Bronchial epithelial cell (primary cell): ENCODE measurements at regions not wholly inside any gene's neighbourhood (a gene's known extent, or its start where the extent isn't known, plus 50 kb on each side); places are given as distances from the start of the nearest gene placed in this dataset.
"Not testable (repeated sequence)": the region's sequence is repeated elsewhere in the genome, so short reads cannot be mapped to it uniquely, and the experiment has no call there.

Experiments
- DNase-seq: peaks from one replicate; pipeline ENCODE4 v3.0.0-alpha.2; 2010; ENCODE audit warnings: low read depth
- FAIRE-seq: peaks from 2 replicates; lab custom pipeline; 2011; peaks lifted over from hg19 to GRCh38; lab: Jason Lieb, UNC
- H3K27me3 ChIP-seq: 2 replicates; pipeline ENCODE4 v1.5.1; 2011; ENCODE audit warnings: low read length; ENCODE audit not compliant: control insufficient read depth, insufficient read depth
- H3K36me3 ChIP-seq: 2 replicates; pipeline ENCODE4 v1.5.1; 2011; ENCODE audit warnings: low read length; ENCODE audit not compliant: control insufficient read depth, insufficient read depth
- H3K4me3 ChIP-seq: 2 replicates; pipeline ENCODE4 v1.5.1; 2011; ENCODE audit warnings: mild to moderate bottlenecking, low read depth, low read length, control low read depth
- TF ChIP-seq, protein P1 (sequence below): IDR thresholded peaks from 2 replicates; pipeline ENCODE4 v1.5.1; 2011; ENCODE audit warnings: mild to moderate bottlenecking, moderate library complexity, low read length, control low read depth, inconsistent platforms; ENCODE audit not compliant: insufficient read depth, severe bottlenecking

DNA sequence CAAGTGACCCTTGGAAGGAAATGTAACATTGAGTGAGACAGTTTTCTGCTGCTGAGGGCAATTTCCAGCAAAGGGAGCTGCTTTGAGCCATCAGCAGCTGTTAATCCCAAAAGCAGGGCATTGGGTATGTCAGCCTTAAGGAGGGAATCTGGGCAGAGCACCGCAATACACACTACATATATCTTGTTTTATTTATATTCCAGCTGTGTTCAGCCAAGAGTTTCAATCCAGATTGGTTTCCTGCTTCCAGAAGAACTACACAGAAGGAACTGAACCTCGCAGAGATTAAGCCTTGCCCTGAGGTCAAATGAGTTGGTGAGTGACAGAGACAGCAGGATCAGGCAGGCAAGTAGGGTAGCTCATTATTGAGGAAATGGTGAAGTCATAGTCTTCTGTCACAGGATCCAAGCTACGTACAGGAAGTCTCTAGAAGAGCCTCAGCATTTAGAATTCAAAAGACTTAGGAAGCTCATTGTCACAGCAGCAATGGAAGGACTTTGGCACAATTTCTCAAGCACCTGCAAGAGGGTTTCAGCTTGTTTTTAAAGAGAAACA is 109.9 kb upstream of the HEY2 start:
- FAIRE-seq (no peak), DNase-seq (peak; percentile 91)
- Histone ChIP-seq H3K36me3 (no peaks in the 10 kb centered on the region), H3K27me3 (no peaks in the 10 kb centered on the region), H3K4me3 (no peak overlapping the region)
- TF ChIP-seq, protein P1, sequence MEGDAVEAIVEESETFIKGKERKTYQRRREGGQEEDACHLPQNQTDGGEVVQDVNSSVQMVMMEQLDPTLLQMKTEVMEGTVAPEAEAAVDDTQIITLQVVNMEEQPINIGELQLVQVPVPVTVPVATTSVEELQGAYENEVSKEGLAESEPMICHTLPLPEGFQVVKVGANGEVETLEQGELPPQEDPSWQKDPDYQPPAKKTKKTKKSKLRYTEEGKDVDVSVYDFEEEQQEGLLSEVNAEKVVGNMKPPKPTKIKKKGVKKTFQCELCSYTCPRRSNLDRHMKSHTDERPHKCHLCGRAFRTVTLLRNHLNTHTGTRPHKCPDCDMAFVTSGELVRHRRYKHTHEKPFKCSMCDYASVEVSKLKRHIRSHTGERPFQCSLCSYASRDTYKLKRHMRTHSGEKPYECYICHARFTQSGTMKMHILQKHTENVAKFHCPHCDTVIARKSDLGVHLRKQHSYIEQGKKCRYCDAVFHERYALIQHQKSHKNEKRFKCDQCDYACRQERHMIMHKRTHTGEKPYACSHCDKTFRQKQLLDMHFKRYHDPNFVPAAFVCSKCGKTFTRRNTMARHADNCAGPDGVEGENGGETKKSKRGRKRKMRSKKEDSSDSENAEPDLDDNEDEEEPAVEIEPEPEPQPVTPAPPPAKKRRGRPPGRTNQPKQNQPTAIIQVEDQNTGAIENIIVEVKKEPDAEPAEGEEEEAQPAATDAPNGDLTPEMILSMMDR, result no peak

DNA sequence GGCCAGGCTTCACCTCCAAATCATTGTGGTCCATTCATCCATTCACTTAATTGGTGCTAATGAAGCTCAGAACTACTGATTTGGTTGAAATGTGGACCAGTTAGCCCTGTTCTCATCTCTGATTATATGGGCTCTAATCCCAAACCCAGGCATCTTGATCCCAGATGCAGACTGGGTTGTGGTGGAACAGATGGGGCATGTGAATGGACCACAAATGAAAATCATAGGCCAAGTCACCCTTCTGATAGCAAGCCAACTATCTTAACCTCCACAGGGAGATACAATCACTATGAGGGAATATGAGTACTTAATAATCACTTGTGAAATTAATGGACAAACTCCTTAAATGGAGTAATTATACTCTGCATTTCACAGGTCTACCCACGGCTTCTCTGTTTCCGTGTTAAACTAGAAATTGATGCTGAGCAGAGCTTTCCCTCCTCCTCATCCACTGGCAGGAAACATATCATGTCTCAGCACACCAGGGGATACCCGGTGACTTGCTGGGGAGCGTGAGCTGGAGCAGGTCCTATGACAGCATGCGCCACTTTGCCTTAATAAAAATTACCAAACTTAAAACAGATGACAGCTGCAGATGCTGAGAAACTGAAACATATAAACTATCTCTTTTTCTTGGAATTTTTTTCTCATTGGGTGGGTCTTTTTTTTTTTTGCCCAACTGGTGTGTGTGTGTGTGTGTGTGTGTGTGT is 108.8 kb upstream of the HEY2 start:
- DNase-seq (no peak), FAIRE-seq (peak; percentile 50)
- TF ChIP-seq, protein P1, result no peak
- Histone ChIP-seq H3K27me3 (no peaks in the 10 kb centered on the region), H3K4me3 (no peak overlapping the region), H3K36me3 (no peaks in the 10 kb centered on the region)

DNA sequence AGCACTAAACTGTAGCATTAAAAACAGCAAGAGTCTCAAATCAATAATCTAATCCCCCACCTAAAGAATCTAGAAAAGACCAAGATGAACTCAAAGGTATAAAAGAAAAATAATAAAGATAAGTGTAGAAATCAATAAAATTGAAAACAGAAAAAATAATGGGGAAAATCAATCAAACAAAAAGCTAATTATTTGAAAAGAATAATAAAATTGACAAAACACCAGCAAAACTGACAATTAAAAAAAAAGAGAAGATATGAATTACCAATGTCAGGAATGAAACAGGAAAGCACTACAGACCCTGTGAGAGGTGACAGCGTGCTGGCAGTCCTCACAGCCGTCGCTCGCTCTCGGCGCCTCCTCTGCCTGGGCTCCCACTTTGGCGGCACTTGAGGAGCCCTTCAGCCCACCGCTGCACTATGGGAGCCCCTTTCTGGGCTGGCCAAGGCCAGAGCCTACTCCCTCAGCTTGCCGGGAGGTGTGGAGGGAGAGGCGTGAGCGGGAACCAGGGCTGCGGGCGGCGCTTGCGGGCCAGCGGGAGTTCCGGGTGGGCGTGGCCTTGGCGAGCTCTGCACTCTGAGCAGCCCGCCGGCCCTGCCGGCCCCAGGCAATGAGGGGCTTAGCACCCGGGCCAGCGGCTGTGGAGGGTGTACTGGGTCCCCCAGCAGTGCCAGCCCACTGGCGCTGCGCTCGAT is 105.3 kb upstream of the HEY2 start:
- not testable (repeated sequence) for FAIRE-seq, H3K27me3 ChIP-seq, H3K36me3 ChIP-seq, DNase-seq, H3K4me3 ChIP-seq

DNA sequence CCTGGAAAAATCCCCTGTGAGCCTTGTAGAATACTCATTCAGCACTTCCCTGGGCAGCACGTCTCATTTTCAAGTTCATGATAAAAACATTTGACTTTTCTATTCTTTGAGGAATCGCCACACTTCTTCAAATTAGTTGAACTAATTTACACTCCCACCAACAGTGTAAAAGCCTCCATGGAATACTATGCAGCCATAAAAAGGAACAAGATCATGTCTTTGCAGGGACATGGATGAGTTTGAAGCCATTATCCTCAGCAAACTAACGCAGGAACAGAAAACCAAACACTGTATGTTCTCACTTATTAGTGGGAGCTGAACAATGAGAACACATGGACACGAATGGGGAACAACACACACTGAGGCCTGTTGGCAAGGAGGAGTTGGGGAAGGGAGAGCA is 102.0 kb upstream of the HEY2 start:
- H3K4me3 ChIP-seq, result no peak overlapping the region
- no peaks in the 10 kb centered on the region for H3K27me3 ChIP-seq
- DNase-seq (no peak), FAIRE-seq (no peak)
- H3K36me3 ChIP-seq, result no peaks in the 10 kb centered on the region
- TF ChIP-seq, protein P1, result no peak

DNA sequence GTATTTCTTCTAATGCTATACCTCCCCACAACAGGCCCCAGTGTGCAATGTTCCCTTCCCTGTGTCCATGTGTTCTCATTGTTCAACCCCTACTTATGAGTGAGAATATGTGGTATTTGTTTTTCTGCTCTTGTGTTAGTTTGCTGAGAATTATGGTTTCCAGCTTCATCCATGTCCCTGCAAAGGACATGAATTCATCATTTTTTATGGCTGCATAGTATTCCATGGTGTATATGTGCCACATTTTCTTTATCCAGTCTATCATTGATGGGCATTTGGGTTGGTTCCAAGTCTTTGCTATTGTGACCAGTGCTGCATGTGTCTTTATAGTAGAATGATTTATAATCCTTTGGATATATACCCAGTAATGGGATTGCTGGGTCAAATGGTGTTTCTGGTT is 95.7 kb upstream of the HEY2 start:
- not testable (repeated sequence) for DNase-seq, H3K36me3 ChIP-seq, H3K27me3 ChIP-seq, H3K4me3 ChIP-seq, FAIRE-seq

DNA sequence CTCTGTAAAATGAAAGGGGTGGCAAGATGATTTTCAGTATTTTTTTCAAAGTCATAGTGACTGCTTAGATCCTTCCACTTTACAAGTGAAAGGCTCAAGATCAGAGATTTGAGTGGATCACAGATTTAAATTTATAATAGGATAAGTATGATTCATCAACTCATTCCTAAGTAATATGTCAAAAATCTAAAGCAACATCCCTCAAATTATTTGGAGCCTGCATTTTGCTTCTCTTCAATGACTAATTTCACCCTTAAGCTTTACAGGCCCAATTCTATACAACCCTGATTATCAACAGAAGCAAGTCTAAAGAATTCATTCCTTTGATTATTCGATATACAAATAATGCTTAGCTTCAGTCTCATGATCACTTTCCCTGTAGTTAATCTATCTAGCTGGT is 93.9 kb upstream of the HEY2 start:
- no peak overlapping the region for H3K4me3 ChIP-seq
- DNase-seq (peak; percentile 17), FAIRE-seq (no peak)
- no peaks in the 10 kb centered on the region for H3K27me3 ChIP-seq
- no peaks in the 10 kb centered on the region for H3K36me3 ChIP-seq
- TF ChIP-seq, protein P1, result no peak
